HT1080 (cell line): ENCODE measurements at regions not wholly inside any gene's neighbourhood (a gene's known extent, or its start where the extent isn't known, plus 50 kb on each side); places are given as distances from the start of the nearest gene placed in this dataset. TPM values are rescaled to one million over a fixed set of nuclear protein-coding genes. Genes with fewer than 3 reads are reported as not detected.

Experiments used
- small RNA-seq: library from RNA; depleted of rRNA; stranded (forward); fragments of <200 nt; gene quantifications from one replicate; pipeline ENCODE3, GENCODE V24; 2014

Small RNA genes lying in the stretch of these regions (small RNA-seq; reads per million reads assigned to genes)
- not detected for gene AC008740.2
